Upper lobe of right lung (tissue), 1 donor: ENCODE measurements at regions not wholly inside any gene's neighbourhood (a gene's known extent, or its start where the extent isn't known, plus 50 kb on each side); places are given as distances from the start of the nearest gene placed in this dataset.

Experiments
- ATAC-seq: fragments of 200-7000 bp; cut with Tn5 transposase; one replicate; pipeline ENCODE4 v1.9.1; 2020; ENCODE audit warnings: mild to moderate bottlenecking, moderate library complexity
- DNase-seq: peaks from one replicate; pipeline ENCODE4 v3.0.0-alpha.2; 2020
- H3K27ac ChIP-seq: fragments of 200-600 bp; one replicate; pipeline ENCODE4 v1.8.0; 2022
- H3K27me3 ChIP-seq: fragments of 200-600 bp; one replicate; pipeline ENCODE4 v1.8.0; 2022; ENCODE audit warnings: mild to moderate bottlenecking
- H3K36me3 ChIP-seq: fragments of 200-600 bp; one replicate; pipeline ENCODE4 v1.8.0; 2022
- H3K4me1 ChIP-seq: fragments of 200-600 bp; one replicate; pipeline ENCODE4 v1.8.0; 2022
- H3K4me3 ChIP-seq: fragments of 200-600 bp; one replicate; pipeline ENCODE4 v1.8.0; 2022; ENCODE audit warnings: mild to moderate bottlenecking
- H3K9me3 ChIP-seq: fragments of 200-600 bp; one replicate; pipeline ENCODE4 v1.8.0; 2022
- intact Hi-C: fragments of 100-400 bp; cut with DNase I; formaldehyde crosslinking; loops from one replicate; pipeline ENCODE4 v1.11.0; 2022
- TF ChIP-seq, protein P1 (sequence below): fragments of 200-600 bp; IDR thresholded peaks from one replicate; pipeline ENCODE4 v1.8.0; 2022; ENCODE audit warnings: antibody characterized with exemption
- donor health status: DM: no; HTN: yes; CAD: no; lungs with severe emphysema.

DNA sequence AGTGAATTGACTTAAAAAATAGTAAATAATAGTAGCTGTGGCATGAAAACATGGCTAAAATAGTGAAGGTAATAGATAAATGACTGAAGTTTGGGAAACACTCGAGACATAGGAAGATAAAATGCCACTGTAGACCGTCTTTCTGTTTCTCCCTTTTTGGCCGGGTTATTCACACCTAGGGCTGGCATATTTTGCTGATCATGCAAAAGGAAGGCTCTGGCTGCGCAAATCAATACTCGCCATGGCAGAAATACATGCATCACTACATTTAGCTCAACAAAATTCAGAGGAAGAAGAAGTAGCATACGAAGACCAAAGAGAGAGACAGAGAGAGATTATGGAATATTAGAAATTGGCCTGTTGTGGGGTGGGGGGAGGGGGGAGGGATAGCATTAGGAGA is 242.2 kb upstream of the KBTBD8 start:
- no peak for ATAC-seq
- no peak for DNase-seq
- H3K27ac ChIP-seq, result no peak overlapping the region
- no peak overlapping the region for H3K4me3 ChIP-seq
- intact Hi-C loops, result no loop called here
- H3K36me3 ChIP-seq, result no peaks in the 10 kb centered on the region
- H3K27me3 ChIP-seq, result no peaks in the 10 kb centered on the region
- TF ChIP-seq, protein P1, sequence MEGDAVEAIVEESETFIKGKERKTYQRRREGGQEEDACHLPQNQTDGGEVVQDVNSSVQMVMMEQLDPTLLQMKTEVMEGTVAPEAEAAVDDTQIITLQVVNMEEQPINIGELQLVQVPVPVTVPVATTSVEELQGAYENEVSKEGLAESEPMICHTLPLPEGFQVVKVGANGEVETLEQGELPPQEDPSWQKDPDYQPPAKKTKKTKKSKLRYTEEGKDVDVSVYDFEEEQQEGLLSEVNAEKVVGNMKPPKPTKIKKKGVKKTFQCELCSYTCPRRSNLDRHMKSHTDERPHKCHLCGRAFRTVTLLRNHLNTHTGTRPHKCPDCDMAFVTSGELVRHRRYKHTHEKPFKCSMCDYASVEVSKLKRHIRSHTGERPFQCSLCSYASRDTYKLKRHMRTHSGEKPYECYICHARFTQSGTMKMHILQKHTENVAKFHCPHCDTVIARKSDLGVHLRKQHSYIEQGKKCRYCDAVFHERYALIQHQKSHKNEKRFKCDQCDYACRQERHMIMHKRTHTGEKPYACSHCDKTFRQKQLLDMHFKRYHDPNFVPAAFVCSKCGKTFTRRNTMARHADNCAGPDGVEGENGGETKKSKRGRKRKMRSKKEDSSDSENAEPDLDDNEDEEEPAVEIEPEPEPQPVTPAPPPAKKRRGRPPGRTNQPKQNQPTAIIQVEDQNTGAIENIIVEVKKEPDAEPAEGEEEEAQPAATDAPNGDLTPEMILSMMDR, result no peak
- no peaks in the 10 kb centered on the region for H3K4me1 ChIP-seq
- no peaks in the 10 kb centered on the region for H3K9me3 ChIP-seq

DNA sequence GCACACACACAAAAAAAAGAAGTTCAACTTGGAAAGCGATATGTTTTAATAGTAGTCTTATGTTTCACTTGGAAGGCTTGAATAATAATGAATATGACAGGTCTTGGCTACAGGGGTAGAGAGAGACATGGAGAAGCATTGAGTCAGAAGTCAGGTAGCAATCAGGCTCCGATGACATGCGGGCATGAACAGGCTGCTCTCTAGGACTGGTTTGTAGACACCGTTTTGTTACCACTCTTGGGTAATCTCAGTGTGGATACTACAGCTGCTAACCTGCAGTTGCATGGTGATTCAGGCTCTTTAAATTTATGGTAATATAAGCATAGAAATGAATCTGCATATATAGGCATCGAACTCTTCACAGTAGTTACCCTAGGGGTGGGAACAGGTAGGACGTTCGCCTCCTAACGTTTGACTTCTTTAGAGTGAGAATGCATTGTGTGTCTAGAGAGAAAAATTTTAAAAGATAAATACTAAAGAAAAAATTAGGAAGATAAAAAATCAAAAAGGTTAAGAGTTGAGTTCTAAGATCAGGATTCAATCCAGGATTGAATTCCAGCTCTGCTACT is 241.6 kb upstream of the KBTBD8 start:
- no peak overlapping the region for H3K27ac ChIP-seq
- no peaks in the 10 kb centered on the region for H3K27me3 ChIP-seq
- intact Hi-C loops, result no loop called here
- ATAC-seq (no peak), DNase-seq (no peak)
- TF ChIP-seq, protein P1, result no peak
- H3K4me1 ChIP-seq, result no peaks in the 10 kb centered on the region
- H3K4me3 ChIP-seq, result no peak overlapping the region
- H3K36me3 ChIP-seq, result no peaks in the 10 kb centered on the region
- no peaks in the 10 kb centered on the region for H3K9me3 ChIP-seq

DNA sequence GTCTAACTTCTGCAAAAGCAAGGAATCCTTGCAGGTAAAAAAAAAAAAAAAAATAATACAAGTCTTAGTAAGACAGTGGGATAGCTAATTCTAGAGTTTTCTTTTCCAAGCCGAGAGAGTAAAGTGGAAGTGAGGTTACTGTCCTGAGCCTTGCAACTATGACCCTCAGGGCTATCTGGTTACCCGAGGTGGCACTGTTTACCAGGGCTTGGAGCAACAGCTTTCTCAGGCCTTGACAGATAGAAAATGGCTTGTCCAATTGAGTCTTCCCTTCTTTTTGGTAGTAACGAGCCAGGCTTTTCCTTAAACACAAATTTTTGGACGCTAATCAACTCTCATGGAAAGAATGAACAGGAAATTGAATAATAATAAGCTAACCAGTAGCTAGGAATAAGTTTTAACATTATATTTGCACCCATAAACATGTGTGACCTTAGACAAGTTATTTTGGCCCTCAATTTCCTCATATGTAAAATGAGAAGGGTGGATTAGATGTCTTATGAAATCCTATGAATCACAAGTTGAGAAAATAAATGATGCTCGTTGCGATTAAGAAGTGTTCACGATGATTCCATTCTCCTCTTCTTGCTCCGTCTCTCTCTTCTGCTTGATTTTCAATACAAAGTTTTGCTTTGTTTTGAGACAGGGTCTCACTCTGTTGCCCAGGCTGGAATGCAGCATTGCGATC is 236.9 kb upstream of the KBTBD8 start:
- intact Hi-C loops, result no loop called here
- Histone ChIP-seq H3K27ac (no peak overlapping the region), H3K27me3 (no peaks in the 10 kb centered on the region), H3K4me1 (peaks cover 3% of the 10 kb centered on the region), H3K4me3 (no peak overlapping the region), H3K36me3 (no peaks in the 10 kb centered on the region), H3K9me3 (no peaks in the 10 kb centered on the region)
- no peak for DNase-seq
- ATAC-seq, result no peak
- TF ChIP-seq, protein P1, result no peak

DNA sequence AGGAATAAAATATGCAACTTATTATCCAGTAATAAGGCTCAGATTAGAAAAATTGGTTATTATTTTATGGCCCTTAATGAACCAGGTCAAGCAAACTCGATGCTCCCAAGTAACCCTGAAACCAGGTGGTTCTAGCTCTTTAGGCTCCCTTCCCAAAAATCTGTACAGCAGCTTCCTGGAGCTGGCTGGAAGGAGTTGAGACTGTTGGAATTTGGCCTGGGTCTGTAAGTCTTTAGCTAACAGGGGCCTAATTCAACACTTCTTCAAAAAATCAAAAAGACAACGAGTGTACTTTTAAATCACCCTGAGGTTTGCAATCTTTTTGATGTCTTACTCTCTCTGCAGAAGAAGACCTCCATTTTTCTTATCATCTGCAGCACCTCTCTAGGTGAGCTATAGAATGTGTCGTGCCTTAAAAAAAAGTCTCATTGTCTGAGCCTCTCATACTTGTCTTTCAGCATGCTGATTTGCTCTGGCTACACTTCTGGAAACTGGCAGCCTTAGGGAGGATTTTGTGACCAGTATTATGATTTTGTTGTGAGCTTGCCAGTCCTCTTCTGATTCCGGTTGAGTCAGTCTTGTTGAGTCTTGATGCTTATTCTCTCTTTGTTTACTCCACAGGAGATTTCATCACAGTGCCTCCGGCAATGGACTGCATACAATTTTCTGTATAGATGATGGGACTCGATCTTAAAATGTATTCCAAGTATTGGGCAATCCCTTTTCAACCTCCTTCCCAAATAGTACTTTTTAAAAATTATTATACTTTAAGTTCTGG is 235.0 kb upstream of the KBTBD8 start:
- DNase-seq, result no peak

DNA sequence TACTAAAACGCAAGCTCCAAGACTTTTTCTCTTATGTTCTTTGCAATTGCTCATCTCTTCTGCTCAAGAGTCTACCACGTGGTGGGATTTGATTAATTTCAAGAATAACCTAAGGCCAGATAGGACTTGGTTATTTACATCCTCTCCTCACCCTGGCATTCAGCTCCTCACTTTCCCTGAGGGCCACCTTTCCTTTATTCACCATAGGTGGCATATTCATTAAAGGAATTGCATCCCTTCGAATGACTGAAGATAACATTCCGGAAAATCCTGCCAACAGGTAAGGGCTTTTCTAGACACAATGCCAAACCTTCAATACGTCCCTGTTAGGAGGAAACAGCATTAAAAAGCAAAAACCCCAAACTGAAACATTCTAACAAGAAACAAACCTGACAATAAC is 220.0 kb upstream of the KBTBD8 start:
- H3K4me1 ChIP-seq, result no peaks in the 10 kb centered on the region
- H3K9me3 ChIP-seq, result no peaks in the 10 kb centered on the region
- H3K27me3 ChIP-seq, result no peaks in the 10 kb centered on the region
- ATAC-seq (no peak), DNase-seq (no peak)
- no peaks in the 10 kb centered on the region for H3K36me3 ChIP-seq
- intact Hi-C loops, result no loop called here
- no peak overlapping the region for H3K27ac ChIP-seq
- TF ChIP-seq, protein P1, result no peak
- no peak overlapping the region for H3K4me3 ChIP-seq

More for the DNA sequence above, 235.0 kb upstream of the KBTBD8 start:
- Histone ChIP-seq H3K4me1 (peaks cover 3% of the 10 kb centered on the region), H3K9me3 (no peaks in the 10 kb centered on the region), H3K27me3 (no peaks in the 10 kb centered on the region), H3K4me3 (no peak overlapping the region), H3K27ac (no peak overlapping the region), H3K36me3 (no peaks in the 10 kb centered on the region)
- intact Hi-C loops, result no loop called here
- ATAC-seq, result peak; percentile 75
- TF ChIP-seq, protein P1, result no peak
